HL-60 (cell line): ENCODE measurements at regions not wholly inside any gene's neighbourhood (a gene's known extent, or its start where the extent isn't known, plus 50 kb on each side); places are given as distances from the start of the nearest gene placed in this dataset.

Experiments
- DNase-seq, 2 experiments: peaks; one replicate each; pipeline ENCODE4 v3.0.0-alpha.2; 2010 to 2020; ENCODE audit warnings: low read depth in 1 of 2, low spot score in 1 of 2
- H3K27ac ChIP-seq: fragments of 250-450 bp; sonication (Bioruptor Pico); replicated peaks from 2 replicates; pipeline ENCODE4 v1.5.1; 2020; ENCODE audit warnings: mild to moderate bottlenecking, moderate library complexity
- H3K27me3 ChIP-seq: fragments of 250-450 bp; sonication (Bioruptor Pico); 2 replicates; pipeline ENCODE4 v1.5.1; 2021; ENCODE audit warnings: mild to moderate bottlenecking, moderate library complexity; ENCODE audit not compliant: insufficient read depth, poor library complexity, severe bottlenecking
- H3K4me3 ChIP-seq: replicated peaks from 2 replicates; pipeline ENCODE4 v1.5.1; 2011; ENCODE audit warnings: mild to moderate bottlenecking, control low read depth, low read length; ENCODE audit not compliant: insufficient read depth
- GABPA ChIP-seq: IDR thresholded peaks from 2 replicates; pipeline ENCODE4 v1.6.1; 2012; ENCODE audit warnings: low read depth
- POLR2AphosphoS5 ChIP-seq: IDR thresholded peaks from 2 replicates; pipeline ENCODE4 v1.6.1; 2012; ENCODE audit warnings: low read depth
- SPI1 ChIP-seq: IDR thresholded peaks from 2 replicates; pipeline ENCODE4 v1.6.1; 2012; ENCODE audit warnings: low read depth, mild to moderate bottlenecking, borderline replicate concordance
- TF ChIP-seq, protein P1 (sequence below): IDR thresholded peaks from 2 replicates; pipeline ENCODE4 v1.6.1; 2012; ENCODE audit warnings: low read depth; ENCODE audit not compliant: insufficient replicate concordance
- TF ChIP-seq, protein P2 (sequence below): IDR thresholded peaks from one replicate; pipeline ENCODE4 v1.5.1; 2011; ENCODE audit warnings: low read length, control low read depth, inconsistent platforms; ENCODE audit not compliant: insufficient read depth

DNA sequence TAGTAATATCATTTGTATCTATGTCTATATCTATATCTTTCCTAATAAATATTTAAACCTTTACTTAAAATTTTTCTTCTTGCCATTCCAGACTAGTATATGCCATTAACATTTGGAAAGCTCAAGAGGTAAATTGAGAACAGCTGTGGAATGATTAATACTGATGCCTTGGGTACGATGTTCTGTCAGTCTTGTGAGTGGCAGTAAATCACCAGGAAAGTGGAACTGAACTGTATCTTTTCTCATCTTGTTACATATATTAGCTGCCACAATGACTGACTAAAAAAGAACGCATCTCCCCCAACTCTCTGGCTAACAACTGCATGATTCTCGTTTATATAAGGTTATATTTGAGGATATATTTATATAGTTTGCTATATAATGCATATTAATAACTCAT lies 137.0 kb upstream of the ASCC3 start:
- TF ChIP-seq SPI1 = no peak
- no peak for DNase-seq
- Histone ChIP-seq H3K27ac (no peak overlapping the region), H3K27me3 (no peaks in the 10 kb centered on the region), H3K4me3 (no peak overlapping the region)

GRCh38 chr6:101021504-101021903 lies 140.4 kb upstream of the ASCC3 start:
- no peak for TF ChIP-seq GABPA
- no peak for TF ChIP-seq SPI1
- TF ChIP-seq, protein P1, sequence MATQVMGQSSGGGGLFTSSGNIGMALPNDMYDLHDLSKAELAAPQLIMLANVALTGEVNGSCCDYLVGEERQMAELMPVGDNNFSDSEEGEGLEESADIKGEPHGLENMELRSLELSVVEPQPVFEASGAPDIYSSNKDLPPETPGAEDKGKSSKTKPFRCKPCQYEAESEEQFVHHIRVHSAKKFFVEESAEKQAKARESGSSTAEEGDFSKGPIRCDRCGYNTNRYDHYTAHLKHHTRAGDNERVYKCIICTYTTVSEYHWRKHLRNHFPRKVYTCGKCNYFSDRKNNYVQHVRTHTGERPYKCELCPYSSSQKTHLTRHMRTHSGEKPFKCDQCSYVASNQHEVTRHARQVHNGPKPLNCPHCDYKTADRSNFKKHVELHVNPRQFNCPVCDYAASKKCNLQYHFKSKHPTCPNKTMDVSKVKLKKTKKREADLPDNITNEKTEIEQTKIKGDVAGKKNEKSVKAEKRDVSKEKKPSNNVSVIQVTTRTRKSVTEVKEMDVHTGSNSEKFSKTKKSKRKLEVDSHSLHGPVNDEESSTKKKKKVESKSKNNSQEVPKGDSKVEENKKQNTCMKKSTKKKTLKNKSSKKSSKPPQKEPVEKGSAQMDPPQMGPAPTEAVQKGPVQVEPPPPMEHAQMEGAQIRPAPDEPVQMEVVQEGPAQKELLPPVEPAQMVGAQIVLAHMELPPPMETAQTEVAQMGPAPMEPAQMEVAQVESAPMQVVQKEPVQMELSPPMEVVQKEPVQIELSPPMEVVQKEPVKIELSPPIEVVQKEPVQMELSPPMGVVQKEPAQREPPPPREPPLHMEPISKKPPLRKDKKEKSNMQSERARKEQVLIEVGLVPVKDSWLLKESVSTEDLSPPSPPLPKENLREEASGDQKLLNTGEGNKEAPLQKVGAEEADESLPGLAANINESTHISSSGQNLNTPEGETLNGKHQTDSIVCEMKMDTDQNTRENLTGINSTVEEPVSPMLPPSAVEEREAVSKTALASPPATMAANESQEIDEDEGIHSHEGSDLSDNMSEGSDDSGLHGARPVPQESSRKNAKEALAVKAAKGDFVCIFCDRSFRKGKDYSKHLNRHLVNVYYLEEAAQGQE = no peak
- TF ChIP-seq, protein P2, sequence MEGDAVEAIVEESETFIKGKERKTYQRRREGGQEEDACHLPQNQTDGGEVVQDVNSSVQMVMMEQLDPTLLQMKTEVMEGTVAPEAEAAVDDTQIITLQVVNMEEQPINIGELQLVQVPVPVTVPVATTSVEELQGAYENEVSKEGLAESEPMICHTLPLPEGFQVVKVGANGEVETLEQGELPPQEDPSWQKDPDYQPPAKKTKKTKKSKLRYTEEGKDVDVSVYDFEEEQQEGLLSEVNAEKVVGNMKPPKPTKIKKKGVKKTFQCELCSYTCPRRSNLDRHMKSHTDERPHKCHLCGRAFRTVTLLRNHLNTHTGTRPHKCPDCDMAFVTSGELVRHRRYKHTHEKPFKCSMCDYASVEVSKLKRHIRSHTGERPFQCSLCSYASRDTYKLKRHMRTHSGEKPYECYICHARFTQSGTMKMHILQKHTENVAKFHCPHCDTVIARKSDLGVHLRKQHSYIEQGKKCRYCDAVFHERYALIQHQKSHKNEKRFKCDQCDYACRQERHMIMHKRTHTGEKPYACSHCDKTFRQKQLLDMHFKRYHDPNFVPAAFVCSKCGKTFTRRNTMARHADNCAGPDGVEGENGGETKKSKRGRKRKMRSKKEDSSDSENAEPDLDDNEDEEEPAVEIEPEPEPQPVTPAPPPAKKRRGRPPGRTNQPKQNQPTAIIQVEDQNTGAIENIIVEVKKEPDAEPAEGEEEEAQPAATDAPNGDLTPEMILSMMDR = no peak
- no peak for TF ChIP-seq POLR2AphosphoS5
- H3K27ac ChIP-seq = no peak overlapping the region
- H3K27me3 ChIP-seq = no peaks in the 10 kb centered on the region
- DNase-seq = no peak
- H3K4me3 ChIP-seq = no peak overlapping the region

DNA sequence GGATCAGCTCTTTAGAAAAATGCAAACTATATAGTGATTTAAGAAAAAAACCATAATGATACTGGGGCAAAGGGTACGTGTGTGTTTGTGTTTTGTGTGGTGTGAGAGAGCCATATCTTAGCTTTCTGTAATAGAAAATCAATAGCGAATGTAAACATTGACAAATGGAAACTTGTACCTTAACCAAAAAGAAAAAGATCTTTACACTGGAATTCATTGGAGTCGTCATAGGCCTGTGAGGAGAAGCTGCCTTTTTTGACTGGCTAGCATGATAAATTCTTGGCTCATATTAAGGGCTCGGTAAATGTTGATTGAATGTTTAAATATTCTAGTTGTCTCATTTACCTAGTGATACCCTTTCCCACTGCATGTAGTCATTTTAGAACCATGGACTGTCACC lies 161.8 kb upstream of the ASCC3 start:
- no peaks in the 10 kb centered on the region for H3K27me3 ChIP-seq
- TF ChIP-seq SPI1 (no peak), GABPA (no peak), POLR2AphosphoS5 (no peak)
- TF ChIP-seq, protein P2 = no peak
- TF ChIP-seq, protein P1 = no peak
- DNase-seq = no peak
- H3K4me3 ChIP-seq = no peak overlapping the region
- H3K27ac ChIP-seq = no peak overlapping the region

GRCh38 chr6:101058296-101058695 lies 177.2 kb upstream of the ASCC3 start:
- Histone ChIP-seq H3K4me3 (no peak overlapping the region), H3K27me3 (no peaks in the 10 kb centered on the region), H3K27ac (no peak overlapping the region)
- no peak for DNase-seq
- TF ChIP-seq POLR2AphosphoS5 (no peak), GABPA (no peak), SPI1 (no peak)
- TF ChIP-seq, protein P1 = no peak
- TF ChIP-seq, protein P2 = no peak
